Neuronal stem cell (in vitro differentiated cells): ENCODE measurements at regions not wholly inside any gene's neighbourhood (a gene's known extent, or its start where the extent isn't known, plus 50 kb on each side); places are given as distances from the start of the nearest gene placed in this dataset.

Experiments used
- DNase-seq: peaks from one replicate; pipeline ENCODE4 v3.0.0-alpha.2; 2013; ENCODE audit warnings: low spot score
- H2AFZ ChIP-seq: one replicate; pipeline ENCODE4 v1.6.1; 2013; ENCODE audit warnings: mild to moderate bottlenecking, low read length, inconsistent platforms
- H2AK5ac ChIP-seq: 2 replicates; pipeline ENCODE4 v1.6.1; 2013; ENCODE audit warnings: low read depth, mild to moderate bottlenecking, inconsistent platforms, low read length, moderate library complexity, mixed read lengths
- H2BK120ac ChIP-seq: 2 replicates; pipeline ENCODE4 v1.6.1; 2013; ENCODE audit warnings: low read depth, mild to moderate bottlenecking, inconsistent platforms, low read length, moderate library complexity, mixed read lengths
- H2BK12ac ChIP-seq: one replicate; pipeline ENCODE4 v1.6.1; 2013; ENCODE audit warnings: low read length, inconsistent platforms
- H2BK15ac ChIP-seq: 2 replicates; pipeline ENCODE4 v1.6.1; 2013; ENCODE audit warnings: mild to moderate bottlenecking, low read length, inconsistent platforms, mixed read lengths
- H2BK5ac ChIP-seq: one replicate; pipeline ENCODE4 v1.6.1; 2013; ENCODE audit warnings: inconsistent platforms, mild to moderate bottlenecking, low read length, moderate library complexity
- H3K14ac ChIP-seq: one replicate; pipeline ENCODE4 v1.6.1; 2013; ENCODE audit warnings: low read length, inconsistent platforms
- H3K18ac ChIP-seq: 2 replicates; pipeline ENCODE4 v1.6.1; 2013; ENCODE audit warnings: low read length, inconsistent platforms
- H3K23ac ChIP-seq: 2 replicates; pipeline ENCODE4 v1.6.1; 2013; ENCODE audit warnings: low read depth, mild to moderate bottlenecking, mixed read lengths, low read length, inconsistent platforms; ENCODE audit not compliant: poor library complexity
- H3K27ac ChIP-seq: replicated peaks from 3 replicates; pipeline ENCODE4 v1.5.1; 2013; ENCODE audit warnings: low read length, inconsistent platforms
- H3K27me3 ChIP-seq, 3 experiments: 2 replicates each; pipeline ENCODE4 v1.6.1; 2013; ENCODE audit warnings: low read length in 3 of 3, mild to moderate bottlenecking in 2 of 3, inconsistent platforms in 1 of 3, low read depth in 1 of 3, mixed read lengths in 1 of 3, moderate library complexity in 1 of 3; ENCODE audit not compliant: control insufficient read depth in 3 of 3, insufficient read depth in 3 of 3
- H3K36me3 ChIP-seq, 2 donors: replicated peaks in 1 of 2; 2 replicates each; pipeline ENCODE4 v1.6.1; 2013; ENCODE audit warnings: low read length in 2 of 2; ENCODE audit not compliant: control insufficient read depth in 2 of 2, insufficient read depth in 2 of 2
- H3K4ac ChIP-seq: 2 replicates; pipeline ENCODE4 v1.6.1; 2013; ENCODE audit warnings: inconsistent platforms, mild to moderate bottlenecking, low read length, moderate library complexity
- H3K4me1 ChIP-seq, 2 donors: 1 replicate in 1 of 2; 2 replicates in 1 of 2; pipeline ENCODE4 v1.6.1; 2013; ENCODE audit warnings: low read length in 2 of 2, low read depth in 1 of 2; ENCODE audit not compliant: control insufficient read depth in 2 of 2, insufficient read depth in 1 of 2
- H3K4me2 ChIP-seq: one replicate; pipeline ENCODE4 v1.6.1; 2013; ENCODE audit warnings: mild to moderate bottlenecking, low read length, inconsistent platforms; ENCODE audit not compliant: insufficient read depth, poor library complexity, severe bottlenecking
- H3K4me3 ChIP-seq, 2 donors: 2 replicates each; pipeline ENCODE4 v1.5.1; 2013; ENCODE audit warnings: low read length in 2 of 2, mild to moderate bottlenecking in 2 of 2, inconsistent platforms in 1 of 2, moderate library complexity in 1 of 2
- H3K79me1 ChIP-seq: one replicate; pipeline ENCODE4 v1.6.1; 2013; ENCODE audit warnings: low read depth, mild to moderate bottlenecking, inconsistent platforms, low read length, moderate library complexity
- H3K9ac ChIP-seq: one replicate; pipeline ENCODE4 v1.6.1; 2013; ENCODE audit warnings: mild to moderate bottlenecking, low read depth, low read length, inconsistent platforms; ENCODE audit not compliant: poor library complexity
- H3K9me3 ChIP-seq, 2 donors: replicated peaks in 1 of 2; 2 replicates each; pipeline versions ENCODE3 to v1.6.1; 2013; ENCODE audit warnings: low read length in 2 of 2, mild to moderate bottlenecking in 2 of 2, inconsistent platforms in 1 of 2, low read depth in 1 of 2, mixed read lengths in 1 of 2, moderate library complexity in 1 of 2; ENCODE audit not compliant: control insufficient read depth in 2 of 2, insufficient read depth in 1 of 2
- H4K8ac ChIP-seq: one replicate; pipeline ENCODE4 v1.6.1; 2013; ENCODE audit warnings: low read depth, mild to moderate bottlenecking, inconsistent platforms, low read length, moderate library complexity
- H4K91ac ChIP-seq: one replicate; pipeline ENCODE4 v1.6.1; 2013; ENCODE audit warnings: low read length, low read depth, mild to moderate bottlenecking, inconsistent platforms; ENCODE audit not compliant: poor library complexity
- WGBS, 2 donors: extraction: QIAGEN DNeasy Blood & Tissue Kit; methylation state at CpG; one replicate each; pipeline ENCODE4 v1.1.7; 2013; ENCODE audit warnings: missing lambda C conversion rate in 2 of 2, mixed read lengths in 1 of 2; ENCODE audit not compliant: insufficient read length in 2 of 2, insufficient replicate concordance in 1 of 2; ENCODE audit errors: extremely low coverage in 2 of 2; 5-methylcytosine and 5-hydroxymethylcytosine counted together

GRCh38 chr6:164085091-164086075 is 670.9 kb downstream of the QKI start:
- Histone ChIP-seq H3K14ac (no peak overlapping the region), H3K79me1 (no peaks in the 10 kb centered on the region), H3K9me3 (peaks cover 0 to 5% of the 10 kb centered on the region in 2 donors), H3K9ac (peak overlapping the region; percentile 61), H3K4me2 (no peak overlapping the region), H2BK12ac (peak overlapping the region; percentile 12), H2BK15ac (no peak overlapping the region), H2BK120ac (peak overlapping the region; percentile 91), H3K23ac (peak overlapping the region; percentile 14), H2AK5ac (peak overlapping the region; percentile 31), H3K4me3 (peak overlapping the region in 1 of 2 donors; percentile 27), H3K18ac (peak overlapping the region; percentile 96), H4K91ac (no peak overlapping the region), H3K27ac (peak overlapping the region; percentile 93), H2BK5ac (peak overlapping the region; percentile 90), H3K4ac (no peak overlapping the region), H3K27me3 (no peaks in the 10 kb centered on the region), H4K8ac (no peak overlapping the region), H3K36me3 (no peaks in the 10 kb centered on the region), H2AFZ (peak overlapping the region; percentile 26), H3K4me1 (peaks cover 18 to 27% of the 10 kb centered on the region in 2 donors)
- WGBS, 2 donors = no CpG with 5 or more reads among the region's 33 CpGs
- DNase-seq = peak; percentile 68

- Histone ChIP-seq H3K4ac (peak overlapping the region; percentile 18), H2BK5ac (no peak overlapping the region), H2BK15ac (peak overlapping the region; percentile 87), H3K9me3 (peaks cover under 1 to 2% of the 10 kb centered on the region in 2 donors), H2BK120ac (peak overlapping the region; percentile 52), H4K8ac (no peak overlapping the region), H3K27me3 (no peaks in the 10 kb centered on the region), H3K27ac (no peak overlapping the region), H3K14ac (no peak overlapping the region), H3K4me1 (peaks cover 7 to 15% of the 10 kb centered on the region in 2 donors), H3K9ac (no peak overlapping the region), H3K36me3 (no peaks in the 10 kb centered on the region), H4K91ac (no peak overlapping the region), H3K4me2 (no peak overlapping the region), H2AFZ (no peak overlapping the region), H3K18ac (peak overlapping the region; percentile 86), H2AK5ac (peak overlapping the region; percentile 92), H3K4me3 (no peak overlapping the region), H2BK12ac (peak overlapping the region; percentile 7), H3K23ac (no peak overlapping the region), H3K79me1 (no peaks in the 10 kb centered on the region)
- DNase-seq = no peak
- no CpG with 5 or more reads among the region's 6 CpGs for WGBS, 2 donors
These were observed 664.7 kb downstream of the QKI start for GRCh38 chr6:164079275-164079600.

GRCh38 chr6:164078532-164079274 is 664.2 kb downstream of the QKI start:
- Histone ChIP-seq H2BK12ac (peak overlapping the region; percentile 7), H3K18ac (peak overlapping the region; percentile 86), H2AFZ (no peak overlapping the region), H2AK5ac (peak overlapping the region; percentile 92), H3K27me3 (no peaks in the 10 kb centered on the region), H3K79me1 (no peaks in the 10 kb centered on the region), H3K23ac (no peak overlapping the region), H2BK15ac (no peak overlapping the region), H3K4me2 (no peak overlapping the region), H3K4me1 (peaks cover 3 to 9% of the 10 kb centered on the region in 2 donors), H3K9me3 (peaks cover 2 to 6% of the 10 kb centered on the region in 2 donors), H2BK120ac (peak overlapping the region; percentile 52), H2BK5ac (no peak overlapping the region), H3K4ac (no peak overlapping the region), H3K27ac (no peak overlapping the region), H4K91ac (no peak overlapping the region), H3K4me3 (no peak overlapping the region), H3K36me3 (no peaks in the 10 kb centered on the region), H3K9ac (no peak overlapping the region), H3K14ac (no peak overlapping the region), H4K8ac (no peak overlapping the region)
- DNase-seq = no peak
- no CpG with 5 or more reads among the region's 10 CpGs for WGBS, 2 donors
